ENCODE measurements at regions not wholly inside any gene's neighbourhood (a gene's known extent, or its start where the extent isn't known, plus 50 kb on each side); places are given as distances from the start of the nearest gene placed in this dataset.

GRCh38 chr4:145283909-145284308 lies 103.5 kb upstream of the OTUD4 start:
- TF ChIP-seq CTCF (IDR thresholded peaks at IDR 0.05) (no peak), POLR2AphosphoS5 (IDR thresholded peaks at IDR 0.05) (no peak), POLR2A (IDR thresholded peaks at IDR 0.05) (no peak)

Data from breast epithelium (tissue), 3 donors.